Tibial artery (tissue), 4 donors: ENCODE measurements at regions not wholly inside any gene's neighbourhood (a gene's known extent, or its start where the extent isn't known, plus 50 kb on each side); places are given as distances from the start of the nearest gene placed in this dataset.
A peak's percentile ranks its signal among the peaks of the same experiment; 100 is the strongest.
"Not testable (repeated sequence)": the region's sequence is repeated elsewhere in the genome, so short reads cannot be mapped to it uniquely, and the experiment has no call there.

Source experiments
- DNase-seq, 2 donors: peaks; one replicate each; pipeline ENCODE4 v3.0.0-alpha.2; 2019
- H3K27ac ChIP-seq, 2 donors: fragments of 200-600 bp; sonication (generic) in 1 of 2; 1 replicate in 1 of 2; 2 replicates in 1 of 2; pipeline ENCODE4 v1.5.1; 2018 to 2019; ENCODE audit warnings: mild to moderate bottlenecking in 1 of 2
- H3K27me3 ChIP-seq, 2 donors: fragments of 200-600 bp; sonication (generic) in 1 of 2; one replicate each; pipeline versions ENCODE4 v1.5.1 to v1.6.0; 2016 to 2019
- H3K36me3 ChIP-seq, 3 donors: fragments of 200-600 bp; sonication (generic) in 2 of 3; one replicate each; pipeline ENCODE4 v1.5.1; 2016 to 2019; ENCODE audit warnings: mild to moderate bottlenecking in 2 of 3
- H3K4me1 ChIP-seq, 4 donors: fragments of 200-600 bp; sonication (generic) in 2 of 4; 1 replicate in 3 of 4; 2 replicates in 1 of 4; pipeline ENCODE4 v1.5.1; 2016 to 2019
- H3K4me3 ChIP-seq, 2 donors: fragments of 200-600 bp; sonication (generic) in 1 of 2; 1 replicate in 1 of 2; 2 replicates in 1 of 2; pipeline ENCODE4 v1.5.1; 2018 to 2019; ENCODE audit warnings: mild to moderate bottlenecking in 2 of 2
- H3K9me3 ChIP-seq, 3 donors: fragments of 200-600 bp; sonication (generic) in 1 of 3; one replicate each; pipeline ENCODE4 v1.5.1; 2016 to 2019
- intact Hi-C: fragments of 100-400 bp; cut with DNase I; formaldehyde crosslinking; loops from one replicate; pipeline ENCODE4 v1.15.0; 2023; ENCODE audit warnings: low total_unique reads
- TF ChIP-seq, protein P1 (sequence below), 2 experiments: fragments of 200-600 bp in 1 of 2; fragments of 450-650 bp in 1 of 2; IDR thresholded peaks; one replicate each; pipeline ENCODE4 v1.5.1; 2017 to 2019; ENCODE audit warnings: antibody characterized with exemption in 2 of 2, mild to moderate bottlenecking in 1 of 2, moderate library complexity in 1 of 2

DNA sequence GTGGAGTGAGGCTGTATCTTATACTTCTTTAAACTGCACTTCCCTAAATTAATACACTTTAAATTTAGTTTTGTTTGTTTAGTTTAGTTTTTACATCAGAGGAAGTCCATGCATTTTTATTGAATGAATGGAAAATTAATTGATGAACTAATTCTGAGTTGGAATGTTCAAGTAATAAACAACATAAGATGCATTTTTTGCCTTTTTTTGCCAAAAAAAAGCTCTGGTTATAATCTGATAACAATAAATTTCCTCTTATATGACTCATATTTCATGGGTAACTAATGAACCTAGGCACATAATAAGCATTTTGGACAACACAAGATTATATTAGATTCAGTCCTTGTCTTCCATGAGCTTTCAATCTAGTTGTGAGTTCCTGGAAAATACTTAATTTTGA is 323.1 kb downstream of the CENPW start:
- H3K27me3 ChIP-seq: no peaks in the 10 kb centered on the region
- intact Hi-C loops: no loop called here
- H3K36me3 ChIP-seq: no peaks in the 10 kb centered on the region
- TF ChIP-seq, protein P1, sequence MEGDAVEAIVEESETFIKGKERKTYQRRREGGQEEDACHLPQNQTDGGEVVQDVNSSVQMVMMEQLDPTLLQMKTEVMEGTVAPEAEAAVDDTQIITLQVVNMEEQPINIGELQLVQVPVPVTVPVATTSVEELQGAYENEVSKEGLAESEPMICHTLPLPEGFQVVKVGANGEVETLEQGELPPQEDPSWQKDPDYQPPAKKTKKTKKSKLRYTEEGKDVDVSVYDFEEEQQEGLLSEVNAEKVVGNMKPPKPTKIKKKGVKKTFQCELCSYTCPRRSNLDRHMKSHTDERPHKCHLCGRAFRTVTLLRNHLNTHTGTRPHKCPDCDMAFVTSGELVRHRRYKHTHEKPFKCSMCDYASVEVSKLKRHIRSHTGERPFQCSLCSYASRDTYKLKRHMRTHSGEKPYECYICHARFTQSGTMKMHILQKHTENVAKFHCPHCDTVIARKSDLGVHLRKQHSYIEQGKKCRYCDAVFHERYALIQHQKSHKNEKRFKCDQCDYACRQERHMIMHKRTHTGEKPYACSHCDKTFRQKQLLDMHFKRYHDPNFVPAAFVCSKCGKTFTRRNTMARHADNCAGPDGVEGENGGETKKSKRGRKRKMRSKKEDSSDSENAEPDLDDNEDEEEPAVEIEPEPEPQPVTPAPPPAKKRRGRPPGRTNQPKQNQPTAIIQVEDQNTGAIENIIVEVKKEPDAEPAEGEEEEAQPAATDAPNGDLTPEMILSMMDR (IDR thresholded peaks at IDR 0.05): no peak
- no peak for DNase-seq
- no peaks in the 10 kb centered on the region for H3K9me3 ChIP-seq
- H3K27ac ChIP-seq: peak overlapping the region in 1 of 2 donors; percentile 38
- peaks cover 0 to 57% (median 0%) of the 10 kb centered on the region in 4 donors for H3K4me1 ChIP-seq
- H3K4me3 ChIP-seq: no peak overlapping the region

DNA sequence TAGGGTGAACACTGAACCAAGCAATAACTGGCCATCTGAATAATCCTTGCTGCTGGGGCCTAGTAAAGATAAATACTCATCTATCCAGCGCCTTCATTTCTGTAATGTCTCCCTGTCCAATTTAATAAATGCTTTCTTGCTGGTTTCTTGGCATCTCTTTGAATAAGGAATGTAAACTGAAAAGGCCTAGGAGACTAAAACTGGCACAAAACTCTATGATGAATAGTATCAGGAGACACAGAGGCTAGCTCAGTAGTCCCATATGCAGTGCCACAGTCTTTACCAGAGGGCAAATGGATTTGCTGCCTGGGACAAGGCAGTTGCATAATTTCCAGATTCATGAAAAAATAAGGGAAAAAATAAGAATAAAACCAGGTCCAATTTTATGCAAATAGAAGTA is 324.4 kb downstream of the CENPW start:
- TF ChIP-seq, protein P1 (IDR thresholded peaks at IDR 0.05): no peak
- intact Hi-C loops: no loop called here
- H3K9me3 ChIP-seq: no peaks in the 10 kb centered on the region

DNA sequence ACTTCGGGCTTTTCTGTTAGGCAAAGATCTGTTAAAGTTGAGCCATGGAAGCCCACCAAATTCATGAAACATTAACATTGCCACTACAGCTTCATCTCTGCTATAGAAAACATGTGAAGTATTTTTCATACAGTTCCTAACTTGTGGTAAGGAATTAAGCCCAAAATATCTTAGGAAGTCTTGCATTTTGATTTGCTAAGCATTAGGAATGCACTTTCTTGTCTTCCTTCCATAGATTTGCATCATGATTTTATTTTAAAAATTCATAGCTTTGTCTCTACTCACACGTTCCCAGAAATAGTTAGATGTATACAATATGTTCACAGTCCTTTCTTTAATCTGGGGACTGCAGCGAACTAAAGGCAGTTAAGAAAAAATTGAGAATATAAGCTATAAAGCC is 325.6 kb downstream of the CENPW start:
- Histone ChIP-seq H3K27ac (peak overlapping the region; percentile 9 to 38), H3K36me3 (no peaks in the 10 kb centered on the region), H3K4me3 (no peak overlapping the region), H3K9me3 (no peaks in the 10 kb centered on the region), H3K4me1 (peaks cover 0 to 55% (median 0%) of the 10 kb centered on the region in 4 donors), H3K27me3 (no peaks in the 10 kb centered on the region)
- no peak for DNase-seq
- intact Hi-C loops: no loop called here
- TF ChIP-seq, protein P1 (IDR thresholded peaks at IDR 0.05): no peak

More for the DNA sequence above, 324.4 kb downstream of the CENPW start:
- Histone ChIP-seq H3K4me1 (peaks cover 0 to 64% (median 0%) of the 10 kb centered on the region in 4 donors), H3K27ac (peak overlapping the region in 1 of 2 donors; percentile 38), H3K36me3 (no peaks in the 10 kb centered on the region), H3K27me3 (no peaks in the 10 kb centered on the region), H3K4me3 (no peak overlapping the region)
- DNase-seq: no peak

DNA sequence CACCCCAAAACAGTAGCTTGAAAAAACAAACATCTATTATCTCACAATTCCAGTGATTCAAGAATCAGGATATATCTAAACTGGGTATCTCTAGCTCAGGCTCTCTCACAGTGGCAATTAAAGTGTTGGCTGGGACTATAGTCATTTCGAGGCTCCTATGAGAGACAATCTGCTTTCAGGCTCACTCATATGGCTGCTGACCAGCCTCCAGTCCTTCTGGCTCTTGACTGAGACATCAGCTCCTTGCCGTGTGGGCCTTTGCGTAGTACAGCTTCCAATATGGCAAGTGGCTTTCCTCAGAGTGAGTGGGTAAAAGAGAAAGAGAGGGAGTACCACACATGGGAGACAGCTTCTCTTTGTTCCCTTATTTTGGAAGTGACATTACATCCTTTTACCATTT is 327.2 kb downstream of the CENPW start:
- Histone ChIP-seq H3K36me3 (no peaks in the 10 kb centered on the region), H3K4me1 (peaks cover 0 to 42% (median 0%) of the 10 kb centered on the region in 4 donors), H3K9me3 (no peaks in the 10 kb centered on the region), H3K4me3 (no peak overlapping the region), H3K27me3 (no peaks in the 10 kb centered on the region), H3K27ac (no peak overlapping the region)
- no peak for DNase-seq
- intact Hi-C loops: no loop called here
- TF ChIP-seq, protein P1 (IDR thresholded peaks at IDR 0.05): no peak

DNA sequence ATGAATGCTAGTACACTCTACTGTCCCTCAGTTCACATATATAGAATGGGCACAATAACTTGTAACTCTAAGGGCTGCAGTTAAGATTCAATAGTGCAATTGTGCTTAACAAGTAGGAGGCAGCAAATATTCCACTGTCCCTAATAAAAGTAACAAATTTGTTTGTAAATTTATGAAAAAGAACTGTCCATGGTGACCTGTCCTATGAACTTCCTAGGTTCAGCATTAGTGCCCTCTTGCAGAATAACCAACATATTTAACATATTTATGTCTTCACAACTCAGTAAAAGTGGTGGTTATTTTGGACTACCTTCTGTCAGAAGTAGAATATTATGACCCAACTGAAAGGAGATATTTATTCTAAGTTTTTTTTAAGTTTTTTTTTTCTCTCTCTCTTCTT is 327.8 kb downstream of the CENPW start:
- no peaks in the 10 kb centered on the region for H3K27me3 ChIP-seq
- no peak for DNase-seq
- H3K36me3 ChIP-seq: no peaks in the 10 kb centered on the region
- H3K4me3 ChIP-seq: no peak overlapping the region
- no peaks in the 10 kb centered on the region for H3K9me3 ChIP-seq
- intact Hi-C loops: no loop called here
- TF ChIP-seq, protein P1 (IDR thresholded peaks at IDR 0.05): no peak
- H3K27ac ChIP-seq: no peak overlapping the region
- peaks cover 0 to 36% (median 0%) of the 10 kb centered on the region in 4 donors for H3K4me1 ChIP-seq

DNA sequence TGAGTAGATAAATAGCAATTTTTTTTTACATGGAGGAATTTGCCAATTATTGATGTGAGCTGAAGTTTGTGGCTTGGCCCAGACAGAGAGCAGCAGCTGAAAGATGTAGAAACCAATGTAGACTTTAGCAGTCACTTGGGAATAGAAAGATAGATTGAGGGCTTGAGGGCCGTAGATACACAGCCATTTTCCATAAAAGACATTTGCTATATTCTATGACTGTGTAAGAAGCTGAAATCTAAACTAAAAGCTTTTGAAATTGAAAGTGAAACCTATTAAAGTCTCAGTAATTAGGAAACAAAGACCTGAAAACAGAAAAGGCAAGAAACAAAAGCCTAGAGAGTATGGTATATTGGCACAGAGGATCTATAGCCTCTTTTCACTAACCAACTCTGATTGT is 332.7 kb downstream of the CENPW start:
- intact Hi-C loops: no loop called here
- Histone ChIP-seq H3K9me3 (peaks cover 0 to 6% (median 0%) of the 10 kb centered on the region in 3 donors), H3K36me3 (no peaks in the 10 kb centered on the region), H3K4me1 (peaks cover 0 to 7% (median 0%) of the 10 kb centered on the region in 4 donors), H3K4me3 (no peak overlapping the region), H3K27me3 (no peaks in the 10 kb centered on the region), H3K27ac (no peak overlapping the region)
- TF ChIP-seq, protein P1 (IDR thresholded peaks at IDR 0.05): no peak
- no peak for DNase-seq

DNA sequence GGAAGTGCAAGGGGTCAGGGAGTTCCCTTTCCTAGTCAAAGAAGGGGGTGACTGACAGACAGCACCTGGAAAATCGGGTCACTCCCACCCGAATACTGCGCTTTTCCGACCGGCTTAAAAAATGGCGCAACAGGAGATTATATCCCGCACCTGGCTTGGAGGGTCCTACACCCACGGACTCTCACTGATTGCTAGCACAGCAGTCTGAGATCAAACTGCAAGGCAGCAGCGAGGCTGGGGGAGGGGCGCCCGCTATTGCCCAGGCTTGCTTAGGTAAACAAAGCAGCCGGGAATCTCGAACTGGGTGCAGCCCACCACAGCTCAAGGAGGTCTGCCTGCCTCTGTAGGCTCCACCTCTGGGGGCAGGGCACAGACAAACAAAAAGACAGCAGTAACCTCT is 333.8 kb downstream of the CENPW start:
- H3K27ac ChIP-seq, H3K4me1 ChIP-seq, H3K36me3 ChIP-seq, H3K27me3 ChIP-seq, DNase-seq, intact Hi-C loops, H3K9me3 ChIP-seq, H3K4me3 ChIP-seq: not testable (repeated sequence)
